Loucy (cell line): ENCODE measurements at regions not wholly inside any gene's neighbourhood (a gene's known extent, or its start where the extent isn't known, plus 50 kb on each side); places are given as distances from the start of the nearest gene placed in this dataset.

Experiments
- H2AFZ ChIP-seq: fragments of 200-600 bp; sonication (generic); 2 replicates; pipeline ENCODE4 v1.6.0; 2016; ENCODE audit warnings: antibody characterized with exemption, mild to moderate bottlenecking, low read length, moderate library complexity
- H3F3A ChIP-seq: fragments of 200-600 bp; 2 replicates; pipeline ENCODE4 v1.6.0; 2016; ENCODE audit warnings: antibody characterized with exemption, low read depth, mild to moderate bottlenecking
- H3K27me3 ChIP-seq: fragments of 200-600 bp; sonication (generic); 2 replicates; pipeline ENCODE4 v1.6.1; 2014; ENCODE audit warnings: low read length, mild to moderate bottlenecking; ENCODE audit not compliant: insufficient read depth, poor library complexity, severe bottlenecking
- H3K36me3 ChIP-seq: fragments of 200-600 bp; sonication (generic); 2 replicates; pipeline ENCODE4 v1.6.1; 2016; ENCODE audit warnings: low read length; ENCODE audit not compliant: insufficient read depth
- H3K4me1 ChIP-seq: fragments of 200-600 bp; sonication (generic); 2 replicates; pipeline ENCODE4 v1.5.1; 2014; ENCODE audit warnings: low read length, mild to moderate bottlenecking; ENCODE audit not compliant: insufficient read depth, poor library complexity, severe bottlenecking
- H3K4me2 ChIP-seq: fragments of 200-600 bp; sonication (generic); 2 replicates; pipeline ENCODE4 v1.6.0; 2014; ENCODE audit warnings: antibody characterized with exemption, low read length, low read depth, mild to moderate bottlenecking; ENCODE audit not compliant: poor library complexity, severe bottlenecking
- H3K4me3 ChIP-seq: fragments of 200-600 bp; sonication (generic); 2 replicates; pipeline ENCODE4 v1.5.1; 2014; ENCODE audit warnings: low read length, mild to moderate bottlenecking, mixed read lengths; ENCODE audit not compliant: poor library complexity, severe bottlenecking
- H3K79me2 ChIP-seq: fragments of 200-600 bp; sonication (generic); 2 replicates; pipeline ENCODE4 v1.6.1; 2014; ENCODE audit warnings: low read length; ENCODE audit not compliant: insufficient read depth
- H3K9ac ChIP-seq: fragments of 200-600 bp; sonication (generic); 2 replicates; pipeline ENCODE4 v1.6.0; 2014; ENCODE audit warnings: mild to moderate bottlenecking, low read depth, low read length, moderate library complexity; ENCODE audit not compliant: poor library complexity, severe bottlenecking
- H3K9me2 ChIP-seq: fragments of 200-600 bp; sonication (generic); replicated peaks from 2 replicates; pipeline ENCODE4 v1.6.1; 2016; ENCODE audit warnings: low read depth, low read length, mixed read lengths
- H3K9me3 ChIP-seq: fragments of 200-600 bp; sonication (generic); 2 replicates; pipeline ENCODE4 v1.6.1; 2014; ENCODE audit warnings: mild to moderate bottlenecking, antibody characterized with exemption, low read length, low read depth; ENCODE audit not compliant: insufficient read depth
- H4K20me1 ChIP-seq: fragments of 200-600 bp; sonication (generic); 2 replicates; pipeline ENCODE4 v1.6.0; 2014; ENCODE audit warnings: antibody characterized with exemption, low read length, mild to moderate bottlenecking; ENCODE audit not compliant: insufficient read depth, poor library complexity, severe bottlenecking
- EZH2phosphoT487 ChIP-seq: fragments of 200-600 bp; IDR thresholded peaks from 2 replicates; pipeline ENCODE4 v1.6.1; 2018; ENCODE audit warnings: antibody characterized with exemption, mild to moderate bottlenecking, moderate library complexity, borderline replicate concordance
- TF ChIP-seq, protein P1 (sequence below): fragments of 200-600 bp; sonication (generic); conservative IDR thresholded peaks from 2 replicates; pipeline ENCODE4 v1.5.1; 2014; ENCODE audit warnings: mild to moderate bottlenecking, antibody characterized with exemption, low read length

- no peak overlapping the region for H2AFZ ChIP-seq
- no peaks in the 10 kb centered on the region for H3K79me2 ChIP-seq
- H3F3A ChIP-seq: no peaks in the 10 kb centered on the region
- TF ChIP-seq EZH2phosphoT487: no peak
- H3K9me3 ChIP-seq: peaks cover 4% of the 10 kb centered on the region; the same call in 1 of the 2 replicates
- H3K9ac ChIP-seq: no peak overlapping the region
- no peaks in the 10 kb centered on the region for H3K4me1 ChIP-seq
- H3K4me2 ChIP-seq: no peak overlapping the region
- no peaks in the 10 kb centered on the region for H4K20me1 ChIP-seq
- H3K27me3 ChIP-seq: no peaks in the 10 kb centered on the region
- H3K4me3 ChIP-seq: no peak overlapping the region
- no peaks in the 10 kb centered on the region for H3K9me2 ChIP-seq
- H3K36me3 ChIP-seq: no peaks in the 10 kb centered on the region
Observed at GRCh38 chr7:156019308-156019707, 207.0 kb upstream of the SHH start.

DNA sequence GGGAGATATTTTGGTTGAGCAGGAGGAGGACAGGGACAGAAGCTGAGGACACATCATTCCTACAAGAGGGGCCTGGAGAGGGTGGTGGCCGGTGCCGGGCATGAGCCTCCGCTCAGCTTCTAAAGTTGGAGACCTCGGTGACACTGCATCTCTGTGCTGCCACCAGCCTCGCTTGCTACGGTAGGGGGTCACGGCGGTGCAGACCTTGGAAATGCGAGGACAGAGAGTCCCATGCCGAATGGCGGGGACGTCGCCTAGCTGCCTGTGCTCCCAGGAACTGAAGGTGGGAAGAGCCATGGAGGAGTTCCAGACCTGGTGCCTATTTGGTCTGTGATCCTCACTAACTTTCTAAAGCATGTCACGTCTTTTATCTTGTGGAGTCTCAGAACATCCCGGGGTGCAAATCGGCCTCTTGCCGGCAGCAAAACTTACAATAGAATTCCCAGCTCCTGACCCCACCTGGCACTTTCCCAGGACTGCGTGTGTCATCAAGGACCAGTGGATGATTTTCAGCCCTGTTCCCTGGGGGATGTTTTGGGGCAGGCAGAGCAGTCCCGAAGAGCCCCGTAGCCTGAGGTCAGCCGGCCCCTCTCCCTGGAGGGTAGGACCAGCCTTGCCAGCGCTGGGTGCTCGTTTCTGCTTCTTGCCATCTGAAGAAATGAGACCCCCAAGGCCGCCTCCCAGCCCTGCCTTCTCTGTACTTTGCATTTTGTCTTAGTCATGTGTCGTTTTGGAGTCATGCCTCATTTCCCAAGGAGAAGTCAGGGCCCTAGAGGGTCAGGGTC is 205.8 kb upstream of the SHH start:
- no peaks in the 10 kb centered on the region for H3K9me2 ChIP-seq
- H3K4me3 ChIP-seq: no peak overlapping the region
- H3K36me3 ChIP-seq: no peaks in the 10 kb centered on the region
- H3K4me1 ChIP-seq: no peaks in the 10 kb centered on the region
- peaks cover 4% of the 10 kb centered on the region; the same call in 1 of the 2 replicates for H3K9me3 ChIP-seq
- no peaks in the 10 kb centered on the region for H3K27me3 ChIP-seq
- H3K79me2 ChIP-seq: no peaks in the 10 kb centered on the region
- no peaks in the 10 kb centered on the region for H4K20me1 ChIP-seq
- no peak overlapping the region for H3K4me2 ChIP-seq
- H3F3A ChIP-seq: no peaks in the 10 kb centered on the region
- H2AFZ ChIP-seq: no peak overlapping the region
- TF ChIP-seq EZH2phosphoT487: no peak
- H3K9ac ChIP-seq: no peak overlapping the region

- H3K9me3 ChIP-seq: peaks cover 4% of the 10 kb centered on the region; the same call in 1 of the 2 replicates
- no peaks in the 10 kb centered on the region for H3K79me2 ChIP-seq
Observed at GRCh38 chr7:156017431-156017830, 205.2 kb upstream of the SHH start.

GRCh38 chr7:156015237-156016020 is 203.2 kb upstream of the SHH start:
- Histone ChIP-seq H3K9me3 (peaks cover 4% of the 10 kb centered on the region; the same call in 1 of the 2 replicates), H3K4me3 (no peak overlapping the region), H4K20me1 (no peaks in the 10 kb centered on the region), H3K79me2 (no peaks in the 10 kb centered on the region), H3F3A (no peaks in the 10 kb centered on the region), H3K4me2 (no peak overlapping the region), H3K9me2 (no peaks in the 10 kb centered on the region), H2AFZ (no peak overlapping the region), H3K4me1 (no peaks in the 10 kb centered on the region), H3K27me3 (no peaks in the 10 kb centered on the region), H3K36me3 (no peaks in the 10 kb centered on the region), H3K9ac (no peak overlapping the region)
- TF ChIP-seq, protein P1, sequence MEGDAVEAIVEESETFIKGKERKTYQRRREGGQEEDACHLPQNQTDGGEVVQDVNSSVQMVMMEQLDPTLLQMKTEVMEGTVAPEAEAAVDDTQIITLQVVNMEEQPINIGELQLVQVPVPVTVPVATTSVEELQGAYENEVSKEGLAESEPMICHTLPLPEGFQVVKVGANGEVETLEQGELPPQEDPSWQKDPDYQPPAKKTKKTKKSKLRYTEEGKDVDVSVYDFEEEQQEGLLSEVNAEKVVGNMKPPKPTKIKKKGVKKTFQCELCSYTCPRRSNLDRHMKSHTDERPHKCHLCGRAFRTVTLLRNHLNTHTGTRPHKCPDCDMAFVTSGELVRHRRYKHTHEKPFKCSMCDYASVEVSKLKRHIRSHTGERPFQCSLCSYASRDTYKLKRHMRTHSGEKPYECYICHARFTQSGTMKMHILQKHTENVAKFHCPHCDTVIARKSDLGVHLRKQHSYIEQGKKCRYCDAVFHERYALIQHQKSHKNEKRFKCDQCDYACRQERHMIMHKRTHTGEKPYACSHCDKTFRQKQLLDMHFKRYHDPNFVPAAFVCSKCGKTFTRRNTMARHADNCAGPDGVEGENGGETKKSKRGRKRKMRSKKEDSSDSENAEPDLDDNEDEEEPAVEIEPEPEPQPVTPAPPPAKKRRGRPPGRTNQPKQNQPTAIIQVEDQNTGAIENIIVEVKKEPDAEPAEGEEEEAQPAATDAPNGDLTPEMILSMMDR: no peak
- TF ChIP-seq EZH2phosphoT487: no peak

More at GRCh38 chr7:156017431-156017830, 205.2 kb upstream of the SHH start:
- Histone ChIP-seq H3K4me2 (no peak overlapping the region), H3K4me1 (no peaks in the 10 kb centered on the region), H3K9ac (no peak overlapping the region), H3K4me3 (no peak overlapping the region), H3K36me3 (no peaks in the 10 kb centered on the region), H3K27me3 (no peaks in the 10 kb centered on the region), H4K20me1 (no peaks in the 10 kb centered on the region), H3K9me2 (no peaks in the 10 kb centered on the region), H3F3A (no peaks in the 10 kb centered on the region), H2AFZ (no peak overlapping the region)
- TF ChIP-seq EZH2phosphoT487: no peak
- TF ChIP-seq, protein P1: no peak
